NCI-H187 treated with DMSO at 0.1 percent for 48 hours (cell line): ENCODE measurements at regions not wholly inside any gene's neighbourhood (a gene's known extent, or its start where the extent isn't known, plus 50 kb on each side); places are given as distances from the start of the nearest gene placed in this dataset.
"Not testable (repeated sequence)": the region's sequence is repeated elsewhere in the genome, so short reads cannot be mapped to it uniquely, and the experiment has no call there.

Source experiments
- DNase-seq: peaks from one replicate; lab custom pipeline; 2025; lab: John Stamatoyannopoulos, UW

DNA sequence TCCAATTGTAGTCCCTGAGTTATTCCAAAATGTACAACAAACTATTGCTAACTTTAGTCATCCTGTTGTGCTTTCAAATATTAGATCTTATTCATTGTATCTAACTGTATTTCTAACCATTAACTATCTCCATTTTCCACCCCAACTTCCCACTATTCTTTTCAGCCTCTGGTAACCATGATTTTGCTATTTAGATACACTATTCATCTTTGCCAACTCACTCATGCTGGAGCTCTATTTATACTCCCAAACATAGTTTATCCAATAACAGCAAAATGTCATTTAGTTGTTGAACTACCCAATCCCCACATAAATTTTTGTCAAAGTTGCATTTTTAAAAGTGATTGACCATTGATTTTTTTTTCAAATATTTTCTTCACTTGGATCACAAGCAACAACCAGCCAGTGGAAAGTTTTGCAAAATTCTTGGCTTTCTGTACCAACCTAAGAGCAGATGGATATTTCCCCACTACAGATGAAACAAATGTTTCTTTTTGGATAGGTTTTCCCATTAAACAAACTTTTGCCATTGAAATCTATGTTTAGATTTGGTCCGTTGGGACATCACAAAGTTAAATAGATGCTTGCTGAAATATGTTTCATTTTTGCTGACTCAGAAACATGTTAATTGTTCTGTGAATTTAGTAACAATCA is 866.0 kb downstream of the LTN1 start:
- DNase-seq: no peak

DNA sequence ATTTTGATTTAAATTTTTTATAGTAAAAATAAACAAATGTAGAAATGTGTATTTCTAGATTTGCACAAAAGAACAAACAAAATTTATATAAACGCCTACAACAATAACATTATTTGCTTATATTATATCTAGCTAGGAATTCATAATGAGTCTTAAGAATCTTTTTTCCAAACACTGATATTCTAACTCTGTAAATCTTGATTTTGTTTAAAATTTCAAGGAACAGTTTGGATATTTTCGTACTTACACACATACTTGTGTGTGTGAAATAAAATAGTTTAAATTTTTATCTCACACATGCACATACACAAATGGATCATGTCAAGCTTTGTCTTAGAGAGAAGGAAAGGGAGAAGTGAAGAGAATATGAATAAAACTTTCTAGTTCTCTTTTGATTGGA is 868.1 kb downstream of the LTN1 start:
- no peak for DNase-seq

- DNase-seq: no peak
Measured at GRCh38 chr21:28118570-28118969, 874.1 kb downstream of the LTN1 start.

DNA sequence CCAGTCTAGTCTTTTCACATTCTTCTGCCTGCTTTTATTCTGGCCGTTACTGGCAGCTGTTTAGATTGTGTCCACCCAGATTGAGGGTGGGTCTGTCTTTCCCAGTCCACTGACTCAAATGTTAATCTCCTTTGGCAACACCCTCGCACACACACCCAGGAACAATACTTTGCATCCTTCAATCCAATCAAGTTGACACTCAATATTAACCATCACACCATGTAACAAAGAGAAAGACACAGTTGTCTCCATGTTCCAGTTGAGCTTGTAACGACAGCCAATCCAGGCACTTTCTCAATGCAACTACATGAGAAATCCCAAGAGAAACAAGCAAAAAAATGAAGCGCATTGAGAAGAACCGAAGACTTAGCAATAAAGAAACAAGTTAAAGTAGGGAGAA is 877.7 kb downstream of the LTN1 start:
- not testable (repeated sequence) for DNase-seq

- DNase-seq: no peak
Measured at GRCh38 chr21:28113718-28114117, 879.0 kb downstream of the LTN1 start.

DNA sequence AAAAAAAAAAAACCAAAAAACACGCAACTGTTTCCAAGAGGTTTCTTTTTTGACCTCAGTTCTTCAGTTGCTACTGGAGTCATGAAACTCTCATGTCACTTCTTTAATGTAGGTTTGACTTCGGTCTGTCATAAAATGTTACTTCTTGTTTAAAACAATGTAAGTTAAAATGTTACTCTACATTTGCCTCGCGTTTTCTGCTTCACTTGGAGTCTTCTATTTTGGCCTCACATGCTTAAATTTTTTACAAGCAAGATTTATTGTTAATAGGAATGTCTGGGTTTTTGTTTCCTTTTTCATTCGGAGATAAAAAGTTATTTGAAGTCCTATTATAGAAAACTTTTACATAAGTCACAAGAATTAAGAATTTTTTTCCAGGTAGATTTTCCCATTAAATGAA is 880.2 kb downstream of the LTN1 start:
- no peak for DNase-seq

GRCh38 chr21:28111151-28111619 is 881.5 kb downstream of the LTN1 start:
- DNase-seq: no peak

DNA sequence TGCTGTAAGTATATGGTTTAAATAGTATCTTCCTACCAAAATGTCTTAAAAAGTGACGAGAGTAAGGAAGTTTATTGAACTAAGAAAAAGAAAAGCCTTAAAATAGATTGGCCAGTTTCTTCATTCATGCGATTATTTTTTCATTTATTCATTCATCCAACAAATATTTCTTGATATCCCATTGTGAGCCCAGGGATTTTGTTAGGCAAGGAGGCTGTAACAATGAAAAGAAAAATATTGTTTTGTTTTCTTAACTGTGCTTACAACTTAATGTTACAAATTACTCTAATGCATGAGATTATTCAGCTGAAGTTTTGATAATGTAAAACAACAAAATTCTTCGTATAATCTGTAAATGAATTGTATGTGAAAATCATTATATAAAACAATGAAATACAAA is 882.0 kb downstream of the LTN1 start:
- no peak for DNase-seq

DNA sequence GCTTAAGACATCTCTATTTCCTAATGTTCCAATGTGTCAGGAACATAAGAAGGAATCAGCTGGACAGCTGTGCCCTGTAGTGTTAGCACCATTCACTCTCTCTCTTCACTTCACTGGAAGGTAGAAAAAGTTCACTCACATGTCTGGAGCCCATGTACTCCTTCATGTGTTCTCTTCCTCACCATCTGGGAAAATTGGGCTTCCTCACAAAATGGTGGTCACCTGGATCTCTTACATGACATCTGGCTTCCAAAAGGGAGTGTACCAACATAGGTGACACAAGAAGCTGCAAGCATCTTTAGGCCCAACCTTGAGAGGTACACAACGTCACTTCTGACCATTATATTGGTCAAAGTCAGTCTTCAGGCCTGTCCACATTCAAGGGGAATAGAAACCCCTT is 882.6 kb downstream of the LTN1 start:
- no peak for DNase-seq

- no peak for DNase-seq
Measured at GRCh38 chr21:28106370-28106890, 886.2 kb downstream of the LTN1 start.

DNA sequence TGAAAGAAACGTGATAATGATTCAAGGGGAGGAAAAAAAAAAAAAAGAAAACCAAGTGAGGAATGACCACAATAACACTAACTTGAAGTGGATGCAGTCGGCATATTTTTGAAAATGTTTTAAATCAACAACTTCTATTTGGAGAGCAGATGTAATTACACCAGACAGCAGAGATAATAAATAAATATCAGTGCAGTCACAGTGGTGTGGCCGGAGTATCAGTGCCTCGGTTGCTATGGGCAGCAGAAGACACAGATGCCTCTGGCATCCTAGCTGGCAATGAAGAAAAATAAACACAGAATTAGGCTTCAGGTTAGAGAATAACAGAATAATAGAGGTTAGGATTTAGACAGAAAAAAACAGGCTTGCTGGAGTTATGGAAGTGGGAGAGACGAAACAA is 888.3 kb downstream of the LTN1 start:
- DNase-seq: no peak

DNA sequence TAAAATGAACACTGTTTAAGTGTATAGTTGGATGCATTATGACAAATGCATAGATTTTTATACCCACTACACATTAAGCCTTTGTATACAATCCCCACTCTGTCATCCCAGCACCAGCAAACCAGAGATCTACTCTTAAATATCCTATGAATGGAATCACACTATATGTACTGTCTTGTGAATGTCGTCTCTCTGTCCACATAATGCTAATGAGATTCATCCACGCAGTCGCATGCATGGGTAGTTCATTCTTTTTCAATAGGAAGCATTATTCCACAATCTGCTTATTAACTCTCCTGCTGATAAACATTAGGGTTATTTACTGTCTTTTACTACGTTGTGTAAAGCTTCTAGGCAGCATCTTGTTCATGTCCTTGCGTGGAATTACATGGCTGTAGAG is 892.3 kb downstream of the LTN1 start:
- DNase-seq: no peak

GRCh38 chr21:28099001-28099705 is 893.5 kb downstream of the LTN1 start:
- DNase-seq: no peak

DNA sequence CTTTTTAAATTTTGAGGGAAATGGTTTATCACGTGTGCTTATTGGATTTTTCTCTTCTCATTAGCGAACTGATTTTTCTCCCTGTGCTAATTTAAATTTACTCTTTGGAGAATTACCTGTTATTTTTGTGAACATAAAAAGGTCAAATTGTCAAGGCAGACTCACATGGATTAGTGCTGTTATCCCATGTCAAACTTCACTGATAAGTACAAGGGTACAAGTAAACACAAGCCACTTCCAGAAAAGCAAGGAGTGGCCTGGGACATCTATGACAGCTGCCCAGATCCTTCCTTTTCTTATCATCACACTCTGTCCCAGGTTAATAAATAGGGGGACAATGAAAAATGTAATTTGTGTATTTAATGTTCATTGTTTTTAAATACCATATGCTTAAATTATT is 901.2 kb downstream of the LTN1 start:
- no peak for DNase-seq

DNA sequence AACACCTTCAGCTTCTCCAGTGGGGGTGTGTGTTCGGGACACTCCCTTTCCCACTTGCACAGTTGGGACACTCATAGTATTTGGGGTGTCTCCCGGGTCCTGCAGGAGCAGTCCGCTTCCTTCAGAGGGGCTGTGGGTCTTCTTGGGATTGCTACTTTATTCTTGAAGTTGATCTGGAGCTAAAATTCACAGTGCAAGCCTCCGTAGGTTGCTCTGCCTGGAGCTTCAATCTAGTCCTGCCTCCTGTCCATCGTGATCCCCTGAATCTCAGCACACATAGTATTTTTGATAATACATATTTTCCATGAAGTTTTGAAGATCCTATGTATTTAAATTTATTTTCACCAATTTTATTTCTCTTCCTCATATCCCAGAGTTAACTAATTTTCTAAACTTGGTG is 902.1 kb downstream of the LTN1 start:
- DNase-seq: no peak

GRCh38 chr21:28089599-28090441 is 902.9 kb downstream of the LTN1 start:
- no peak for DNase-seq

GRCh38 chr21:28086861-28087581 is 905.7 kb downstream of the LTN1 start:
- DNase-seq: no peak

- no peak for DNase-seq
Measured at GRCh38 chr21:28084951-28085350, 907.7 kb downstream of the LTN1 start.

DNA sequence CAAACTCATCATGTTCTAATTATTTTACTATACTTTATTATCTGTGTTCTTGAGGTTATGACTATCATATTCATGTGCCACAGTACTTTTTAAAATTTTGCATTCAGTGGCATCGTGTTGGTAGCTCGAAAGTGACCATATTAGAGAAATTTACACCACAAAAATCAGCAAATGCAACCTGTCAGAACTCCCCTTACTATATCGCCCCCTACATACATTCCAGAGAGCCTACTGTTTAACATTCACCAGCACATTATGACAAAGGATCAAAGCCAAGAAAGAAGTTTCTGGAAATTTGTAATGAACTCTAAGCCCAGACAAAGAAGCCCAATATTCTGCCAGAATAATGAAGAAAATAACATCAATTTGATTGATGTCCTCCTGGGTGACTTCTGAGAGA is 909.3 kb downstream of the LTN1 start:
- no peak for DNase-seq

DNA sequence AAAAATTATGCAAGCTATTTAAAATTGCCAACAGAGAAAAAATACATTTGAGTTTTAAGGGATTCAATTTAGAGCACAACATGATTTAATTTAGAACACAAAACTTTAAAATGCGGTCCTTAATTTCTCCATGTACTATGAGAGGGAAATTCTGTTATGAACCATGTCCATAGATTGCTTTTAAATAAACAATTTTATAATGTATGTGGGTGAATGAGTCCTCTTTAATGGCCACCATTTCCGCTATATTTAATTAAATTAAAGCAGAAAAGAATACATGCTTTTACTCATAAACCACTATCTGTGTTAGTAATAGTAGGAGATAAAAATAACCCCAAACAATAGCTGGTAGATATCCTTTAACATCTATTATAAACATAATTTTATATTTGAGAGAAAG is 914.6 kb downstream of the LTN1 start:
- no peak for DNase-seq

- no peak for DNase-seq
Measured at GRCh38 chr21:28074676-28075075, 918.0 kb downstream of the LTN1 start.

DNA sequence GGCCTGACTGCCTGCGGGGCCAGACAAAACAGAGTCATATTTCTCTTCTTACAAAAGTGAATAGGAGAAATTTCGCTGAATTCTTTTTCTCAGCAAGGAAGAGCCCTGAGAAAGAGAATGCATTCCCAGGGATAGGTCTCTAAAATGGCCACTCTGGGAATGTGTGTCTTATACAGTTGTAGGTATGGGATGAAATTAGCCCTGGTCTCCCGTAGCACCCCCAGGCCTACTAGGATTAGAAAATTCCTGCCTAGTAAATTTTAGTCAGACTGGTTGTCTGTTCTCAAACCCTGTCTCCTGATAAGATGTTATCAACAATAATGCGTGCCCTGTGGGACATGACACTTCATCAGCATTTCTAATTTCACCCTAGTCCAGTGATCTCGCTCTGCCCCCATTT is 920.1 kb downstream of the LTN1 start:
- no peak for DNase-seq
